ENCODE measurements at regions not wholly inside any gene's neighbourhood (a gene's known extent, or its start where the extent isn't known, plus 50 kb on each side); places are given as distances from the start of the nearest gene placed in this dataset.

GRCh38 chr3:65238652-65239051 is 550.9 kb upstream of the ADAMTS9 start:
- Histone ChIP-seq H3K27ac (replicated peaks in 1 of 4) (no peak overlapping the region), H3K4me3 (no peak overlapping the region), H3K36me3 (no peaks in the 10 kb centered on the region), H3K9me3 (peaks cover 0 to 4% (median 0%) of the 10 kb centered on the region in 4 donors), H3K27me3 (no peaks in the 10 kb centered on the region), H3K4me1 (no peaks in the 10 kb centered on the region)
- DNase-seq (ENCODE audit: extremely low spot score) = no peak
- 74% methylated on average over 2 of the region's 2 CpGs for WGBS
- TF ChIP-seq POLR2AphosphoS5 (IDR thresholded peaks at IDR 0.05) = no peak
- no peak for TF ChIP-seq POLR2A (IDR thresholded peaks at IDR 0.05; ENCODE audit: low read depth)
- TF ChIP-seq EP300 (IDR thresholded peaks at IDR 0.05) = no peak
- no peak for TF ChIP-seq CTCF (IDR thresholded peaks at IDR 0.05)
- intact Hi-C loops (cut with DNase I) = no loop called here

GRCh38 chr3:65234499-65234898 is 546.7 kb upstream of the ADAMTS9 start:
- WGBS = 52% methylated on average over 2 of the region's 2 CpGs
- H3K9me3 ChIP-seq = no peaks in the 10 kb centered on the region
- no peak for DNase-seq (ENCODE audit: extremely low spot score)
- intact Hi-C loops (cut with DNase I) = no loop called here
- H3K27me3 ChIP-seq = no peaks in the 10 kb centered on the region
- no peak for TF ChIP-seq CTCF (IDR thresholded peaks at IDR 0.05)
- no peak overlapping the region for H3K27ac ChIP-seq (replicated peaks in 1 of 4)
- no peaks in the 10 kb centered on the region for H3K4me1 ChIP-seq
- no peak overlapping the region for H3K4me3 ChIP-seq
- no peaks in the 10 kb centered on the region for H3K36me3 ChIP-seq

GRCh38 chr3:65233561-65233960 is 545.8 kb upstream of the ADAMTS9 start:
- intact Hi-C loops (cut with DNase I) = no loop called here
- 88% methylated on average over 5 of the region's 5 CpGs for WGBS
- TF ChIP-seq CTCF (IDR thresholded peaks at IDR 0.05) (no peak), POLR2AphosphoS5 (IDR thresholded peaks at IDR 0.05) (no peak), POLR2A (IDR thresholded peaks at IDR 0.05; ENCODE audit: low read depth) (no peak), EP300 (IDR thresholded peaks at IDR 0.05) (no peak)
- DNase-seq (ENCODE audit: extremely low spot score) = no peak
- H3K27me3 ChIP-seq = no peaks in the 10 kb centered on the region
- no peak overlapping the region for H3K4me3 ChIP-seq
- H3K4me1 ChIP-seq = no peaks in the 10 kb centered on the region
- H3K9me3 ChIP-seq = no peaks in the 10 kb centered on the region
- H3K27ac ChIP-seq (replicated peaks in 1 of 4) = no peak overlapping the region
- no peaks in the 10 kb centered on the region for H3K36me3 ChIP-seq

GRCh38 chr3:65231544-65231943 is 543.7 kb upstream of the ADAMTS9 start:
- WGBS = 90% methylated on average over 4 of the region's 4 CpGs
- Histone ChIP-seq H3K27ac (replicated peaks in 1 of 4) (no peak overlapping the region), H3K4me3 (no peak overlapping the region), H3K36me3 (no peaks in the 10 kb centered on the region), H3K9me3 (no peaks in the 10 kb centered on the region), H3K27me3 (no peaks in the 10 kb centered on the region), H3K4me1 (no peaks in the 10 kb centered on the region)
- no peak for DNase-seq (ENCODE audit: extremely low spot score)
- TF ChIP-seq POLR2AphosphoS5 (IDR thresholded peaks at IDR 0.05) = no peak
- TF ChIP-seq CTCF (IDR thresholded peaks at IDR 0.05) = no peak
- no peak for TF ChIP-seq POLR2A (IDR thresholded peaks at IDR 0.05; ENCODE audit: low read depth)
- no peak for TF ChIP-seq EP300 (IDR thresholded peaks at IDR 0.05)
- intact Hi-C loops (cut with DNase I) = no loop called here

GRCh38 chr3:65230261-65231139 is 542.7 kb upstream of the ADAMTS9 start:
- H3K27me3 ChIP-seq = no peaks in the 10 kb centered on the region
- no peak for DNase-seq (ENCODE audit: extremely low spot score)
- intact Hi-C loops (cut with DNase I) = no loop called here
- no peaks in the 10 kb centered on the region for H3K4me1 ChIP-seq
- no peaks in the 10 kb centered on the region for H3K36me3 ChIP-seq
- no peak for TF ChIP-seq CTCF (IDR thresholded peaks at IDR 0.05)
- no peak for TF ChIP-seq EP300 (IDR thresholded peaks at IDR 0.05)
- TF ChIP-seq POLR2AphosphoS5 (IDR thresholded peaks at IDR 0.05) = no peak
- no peak for TF ChIP-seq POLR2A (IDR thresholded peaks at IDR 0.05; ENCODE audit: low read depth)
- 81% methylated on average over 14 of the region's 14 CpGs for WGBS
- H3K27ac ChIP-seq (replicated peaks in 1 of 4) = no peak overlapping the region
- no peaks in the 10 kb centered on the region for H3K9me3 ChIP-seq
- H3K4me3 ChIP-seq = no peak overlapping the region
